HG03521 (cell line): ENCODE measurements at regions not wholly inside any gene's neighbourhood (a gene's known extent, or its start where the extent isn't known, plus 50 kb on each side); places are given as distances from the start of the nearest gene placed in this dataset.
"Not testable (repeated sequence)": the region's sequence is repeated elsewhere in the genome, so short reads cannot be mapped to it uniquely, and the experiment has no call there.

Source experiments
- ATAC-seq: cut with Tn5 transposase; IDR thresholded peaks from one replicate; pipeline ENCODE4 v1.9.1; 2021; ENCODE audit warnings: mild to moderate bottlenecking, moderate library complexity; ENCODE audit not compliant: unreplicated experiment

DNA sequence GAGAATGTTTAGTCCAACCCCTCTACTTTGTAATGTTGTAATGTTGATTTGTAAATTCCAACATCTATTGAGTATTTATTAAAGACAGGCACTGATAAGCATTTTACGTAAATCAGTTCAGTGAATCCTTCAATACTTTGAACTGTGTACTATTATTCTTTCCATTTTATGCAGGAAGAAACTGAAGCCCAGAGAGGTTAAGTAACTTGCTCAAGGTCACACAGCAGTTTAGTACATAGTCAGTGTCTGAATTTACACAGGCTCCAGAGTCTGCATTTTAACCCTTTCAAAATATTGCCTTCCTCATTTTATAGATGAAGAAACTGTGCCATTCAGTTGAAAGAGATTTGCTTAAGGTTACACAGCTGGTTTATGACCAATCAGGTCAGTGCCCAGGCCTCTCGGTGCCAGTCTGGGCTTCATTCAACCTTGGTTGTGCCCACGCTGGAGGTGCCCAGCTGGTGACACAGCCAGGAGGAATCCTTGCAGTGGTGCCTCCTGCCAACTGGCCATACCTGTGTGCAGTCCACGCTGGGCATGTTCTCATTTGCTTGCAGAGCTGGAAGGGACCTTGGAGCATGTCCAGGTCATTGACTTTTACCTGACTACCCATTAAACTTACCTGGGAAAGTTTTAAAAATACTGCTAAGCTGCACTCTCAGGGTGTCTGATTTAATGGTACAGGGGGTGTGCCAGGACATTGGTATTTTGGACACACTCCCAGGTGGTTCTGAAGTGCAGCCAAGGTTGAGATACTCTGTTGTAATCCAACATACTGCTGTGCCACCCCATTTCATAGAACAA lies 74.3 kb upstream of the CYRIA start:
- ATAC-seq, result no peak

DNA sequence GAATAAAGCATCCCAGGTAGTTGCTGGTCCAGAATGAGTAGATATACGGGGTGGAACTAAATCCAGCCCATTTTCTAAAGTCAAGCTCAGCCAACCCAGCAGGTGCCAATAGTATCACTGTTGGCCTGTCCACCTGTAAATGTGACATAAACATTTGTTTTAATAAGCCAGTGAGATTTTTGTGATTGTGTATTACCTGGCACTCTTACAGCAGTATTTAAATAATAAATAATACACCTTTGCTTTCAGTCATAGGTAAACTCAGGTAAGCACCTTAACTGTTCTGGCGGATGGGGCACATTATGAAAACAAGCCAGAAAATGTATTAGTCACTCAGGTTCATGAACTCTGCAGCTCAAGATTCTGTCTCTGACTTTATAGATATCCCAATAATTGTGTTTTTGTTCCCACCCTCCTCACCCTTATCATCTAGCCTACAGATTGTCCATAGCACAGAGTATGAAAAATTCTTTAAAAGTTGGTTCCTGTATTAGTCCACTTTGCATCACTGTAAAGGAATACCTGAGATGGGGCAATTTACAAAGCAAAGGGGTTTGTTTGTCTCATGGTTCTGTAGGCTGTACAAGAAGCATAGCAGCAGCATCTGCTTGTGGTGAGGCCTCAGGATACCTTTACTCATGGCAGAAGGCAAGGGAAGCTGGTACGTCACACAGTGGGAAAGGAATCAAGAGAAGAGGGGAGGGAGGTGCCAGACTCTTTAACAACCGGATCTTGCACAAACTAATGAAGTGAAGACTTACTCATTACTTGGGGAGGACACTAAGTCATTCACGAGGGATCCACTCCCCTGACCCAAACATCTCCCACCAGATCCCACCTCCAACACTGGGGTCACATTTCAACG lies 73.0 kb upstream of the CYRIA start:
- ATAC-seq, result no peak

DNA sequence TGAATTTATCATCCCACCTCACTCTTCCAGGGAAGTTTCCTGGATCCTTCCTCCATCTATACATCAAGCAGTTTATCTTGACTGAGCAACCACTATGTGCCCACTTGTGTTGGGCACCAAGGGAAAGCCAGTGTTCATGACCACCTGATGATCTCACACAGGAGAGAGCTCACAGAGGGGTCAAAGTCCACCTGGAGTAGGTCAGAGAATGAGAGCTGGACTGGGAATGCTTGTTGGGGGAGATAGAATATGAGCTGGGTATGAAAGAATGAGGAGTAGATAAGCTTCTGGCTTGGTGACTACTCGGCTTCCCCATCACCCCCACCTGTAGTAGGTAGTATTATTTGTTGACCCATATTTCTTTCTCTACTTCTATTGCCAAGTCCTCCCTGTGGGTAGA lies 72.2 kb upstream of the CYRIA start:
- no peak for ATAC-seq

DNA sequence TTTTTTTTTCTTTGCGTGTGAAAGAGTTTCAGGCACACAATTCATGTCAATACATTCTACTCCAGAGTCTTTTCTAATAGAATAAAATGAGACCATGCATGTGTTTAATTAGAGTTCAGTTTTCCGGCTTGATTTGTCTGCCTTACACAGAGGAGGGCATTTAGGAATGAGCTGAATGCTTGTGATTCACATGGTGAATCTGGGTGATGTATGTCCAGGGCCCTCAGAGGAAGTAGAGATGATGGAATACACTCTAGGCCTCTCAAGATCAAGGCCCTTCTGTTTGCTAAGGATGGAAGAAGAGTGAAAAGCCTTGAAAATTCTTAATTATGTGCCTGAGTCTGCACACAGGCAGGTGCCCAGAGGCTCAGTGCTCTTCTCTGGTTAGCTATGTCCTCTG lies 71.0 kb upstream of the CYRIA start:
- no peak for ATAC-seq

DNA sequence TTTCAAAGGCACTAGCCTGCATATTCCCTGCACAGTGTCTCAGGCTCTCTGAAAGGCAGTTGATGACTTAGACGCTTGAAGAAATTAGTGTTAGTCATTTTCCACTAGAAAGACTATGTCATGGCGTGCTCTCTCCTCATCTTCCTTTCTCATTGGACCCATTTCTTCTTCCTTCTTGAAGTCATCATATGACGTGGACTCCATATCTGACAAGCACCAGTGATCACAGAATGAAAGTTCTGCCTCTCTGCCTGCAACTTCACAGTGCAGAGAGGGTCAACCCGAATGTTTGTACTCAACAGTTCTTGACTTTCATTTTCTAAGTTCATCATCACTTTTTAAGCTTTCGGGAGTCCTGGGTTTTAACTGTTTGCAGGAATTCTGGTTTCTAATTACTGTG lies 63.7 kb upstream of the CYRIA start:
- ATAC-seq, result no peak

DNA sequence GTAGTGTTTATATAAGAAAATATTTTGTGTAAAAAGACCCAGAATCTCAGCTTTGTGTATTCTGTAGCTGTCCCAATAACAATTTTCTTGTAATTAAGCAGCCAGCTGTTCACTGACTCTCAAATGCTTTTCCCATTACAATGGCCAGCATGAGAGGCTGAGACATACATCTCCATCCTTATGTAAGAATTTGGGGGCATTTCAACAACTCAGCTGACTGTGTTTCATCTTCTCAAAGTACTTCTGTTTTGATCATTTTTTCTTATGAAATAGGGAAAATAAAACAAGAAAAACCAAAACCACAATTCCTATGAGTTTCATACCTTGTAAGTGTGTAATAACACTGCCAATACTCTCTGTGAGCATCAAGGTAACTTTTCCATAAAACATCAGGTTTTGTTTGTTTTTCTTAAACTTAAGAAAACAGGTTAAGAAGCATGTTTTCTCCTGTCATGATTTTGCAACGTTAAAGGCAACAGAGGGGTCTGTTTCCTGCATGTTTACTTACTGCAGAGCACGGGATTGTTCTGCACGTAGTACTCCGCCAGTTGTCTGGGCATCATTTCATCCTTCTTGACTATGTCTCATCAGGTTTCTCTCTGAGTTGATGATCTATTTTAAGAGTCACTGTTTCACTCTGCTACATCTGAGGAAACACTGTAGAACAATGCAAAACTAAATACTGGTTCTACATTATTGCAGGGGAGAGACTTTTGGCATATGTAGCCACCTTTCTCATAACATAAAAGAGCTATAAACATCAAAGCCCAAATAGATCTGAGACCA lies 62.9 kb upstream of the CYRIA start:
- ATAC-seq, result peak; percentile 49

DNA sequence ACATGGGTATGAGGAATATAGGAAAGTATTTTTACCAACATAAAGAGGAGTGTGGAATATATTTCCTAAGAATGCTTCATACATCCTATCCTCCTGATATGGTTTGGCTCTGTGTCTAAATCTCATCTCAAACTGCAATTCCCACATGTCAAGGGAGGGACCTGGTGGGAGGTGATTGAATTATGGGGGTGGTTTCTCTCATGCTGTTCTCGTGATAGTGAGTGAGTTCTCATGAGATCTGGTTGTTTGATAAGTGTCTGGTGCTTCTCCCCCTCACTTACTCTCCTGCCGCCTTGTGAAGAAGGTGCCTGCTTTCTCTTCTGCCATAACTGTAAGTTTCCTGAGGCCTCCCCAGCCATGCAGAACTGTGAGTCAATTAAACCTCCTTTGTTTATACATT lies 62.2 kb upstream of the CYRIA start:
- ATAC-seq, result not testable (repeated sequence)

DNA sequence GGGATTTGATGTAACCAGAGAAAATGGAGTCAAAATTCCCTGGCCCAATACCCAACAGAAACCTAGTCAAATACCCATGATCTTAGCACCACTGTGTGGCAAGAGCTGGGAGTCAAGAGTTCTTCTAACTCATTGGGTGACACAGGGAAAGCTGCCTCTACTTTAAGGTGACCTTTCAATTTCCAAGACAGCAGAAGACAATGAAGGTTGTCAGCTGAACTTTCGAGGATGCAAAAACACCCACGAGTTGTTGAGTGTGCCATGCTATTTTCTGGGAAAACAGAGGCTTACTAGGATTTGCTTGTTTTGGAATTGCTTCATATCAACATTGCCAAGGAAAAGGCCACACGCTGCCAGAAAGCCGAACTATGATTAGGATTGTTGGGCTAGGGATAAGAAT lies 61.6 kb upstream of the CYRIA start:
- ATAC-seq, result no peak

DNA sequence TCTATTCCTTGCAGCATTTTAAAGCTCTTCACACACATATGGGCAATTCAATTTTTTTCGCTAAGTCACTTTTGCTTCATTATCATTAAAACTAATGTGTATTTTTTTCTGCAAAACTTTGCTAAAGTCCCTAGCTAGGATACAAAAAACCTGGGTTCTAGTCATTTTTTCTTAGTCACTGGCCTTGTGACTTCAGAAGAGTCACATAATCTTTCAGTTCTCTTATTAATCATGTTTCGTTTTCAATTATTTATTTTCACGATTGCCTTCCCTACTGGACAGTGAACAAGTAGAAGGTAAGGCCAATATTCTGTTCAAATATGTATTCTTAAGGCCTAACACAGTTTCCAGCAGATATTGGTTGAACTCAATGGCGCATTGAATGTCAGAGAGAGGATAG lies 60.9 kb upstream of the CYRIA start:
- ATAC-seq, result no peak

DNA sequence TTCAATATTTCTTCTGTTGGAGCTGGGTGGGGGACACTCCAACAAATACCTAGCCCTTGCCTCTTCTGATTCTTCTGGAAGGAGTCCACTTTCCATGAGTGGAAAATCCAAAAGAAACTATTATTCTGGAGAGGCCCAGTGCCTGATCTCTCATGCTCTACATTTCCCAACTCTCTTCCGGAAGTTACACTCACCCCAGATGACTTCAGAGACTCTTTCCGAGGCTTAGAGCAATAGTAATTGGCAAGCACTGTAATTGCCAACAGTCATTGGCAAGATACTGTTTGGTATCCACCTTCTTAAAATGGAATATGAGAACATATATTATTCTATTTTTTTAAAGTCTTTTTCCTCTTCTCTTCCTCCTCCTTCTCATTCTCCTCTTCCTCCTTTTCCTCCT lies 60.5 kb upstream of the CYRIA start:
- ATAC-seq, result no peak

DNA sequence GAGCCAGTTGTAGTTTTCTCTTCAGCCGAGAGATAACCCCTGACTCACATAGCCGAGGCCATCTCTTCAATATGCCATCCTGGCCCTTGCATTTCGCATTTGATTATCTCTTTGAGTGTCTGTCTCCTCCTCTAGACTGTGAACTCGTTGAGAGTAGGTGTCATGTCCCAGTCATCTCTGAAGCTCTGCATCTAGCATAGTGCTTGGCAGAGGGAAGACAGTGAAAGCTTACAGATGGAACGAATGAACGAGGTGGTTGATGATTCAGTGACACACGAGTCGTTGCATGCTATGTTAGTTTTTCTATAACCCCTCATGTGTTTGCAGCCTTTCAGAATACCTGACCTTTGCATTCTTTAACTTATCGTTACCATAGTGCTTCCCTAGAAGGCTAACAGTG lies 59.9 kb upstream of the CYRIA start:
- ATAC-seq, result no peak

DNA sequence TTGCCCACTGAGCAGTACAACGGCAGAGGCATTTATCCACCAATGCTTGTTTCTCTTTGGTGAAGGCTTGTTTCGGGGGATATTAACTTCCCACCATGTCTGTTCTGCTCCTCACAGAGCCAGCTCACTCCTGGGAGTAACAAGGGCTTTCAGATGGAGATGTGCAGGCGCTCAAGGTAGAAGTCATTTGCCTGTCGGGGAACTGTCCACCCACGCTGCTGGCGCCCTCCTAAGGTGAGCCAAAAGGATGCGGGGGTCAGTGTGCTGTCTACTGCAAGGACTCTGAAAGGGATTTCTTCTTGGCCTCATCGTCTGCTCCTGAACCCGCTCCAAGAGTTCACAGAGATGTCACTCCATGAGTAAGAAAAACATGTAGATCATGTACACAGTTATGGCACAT lies 57.0 kb upstream of the CYRIA start:
- ATAC-seq, result no peak

DNA sequence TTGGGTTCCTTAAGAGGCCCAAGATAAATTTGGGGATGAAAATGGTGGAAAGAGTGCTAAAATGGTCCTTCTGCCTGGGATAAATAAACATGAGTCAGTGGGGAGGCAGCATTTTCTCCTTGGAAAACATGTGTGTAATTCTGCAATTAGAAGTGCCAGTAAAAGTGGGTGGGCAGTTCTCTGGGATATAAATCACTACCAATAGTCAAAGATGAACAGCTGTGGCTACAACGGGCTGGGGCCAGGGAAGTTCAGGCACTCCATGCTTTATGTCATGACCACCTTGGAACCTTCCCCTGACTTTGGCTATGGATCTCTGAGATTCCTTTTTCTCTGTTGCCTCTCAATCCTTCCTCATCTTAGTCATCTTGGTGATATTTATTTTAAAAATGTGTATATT lies 56.5 kb upstream of the CYRIA start:
- no peak for ATAC-seq

DNA sequence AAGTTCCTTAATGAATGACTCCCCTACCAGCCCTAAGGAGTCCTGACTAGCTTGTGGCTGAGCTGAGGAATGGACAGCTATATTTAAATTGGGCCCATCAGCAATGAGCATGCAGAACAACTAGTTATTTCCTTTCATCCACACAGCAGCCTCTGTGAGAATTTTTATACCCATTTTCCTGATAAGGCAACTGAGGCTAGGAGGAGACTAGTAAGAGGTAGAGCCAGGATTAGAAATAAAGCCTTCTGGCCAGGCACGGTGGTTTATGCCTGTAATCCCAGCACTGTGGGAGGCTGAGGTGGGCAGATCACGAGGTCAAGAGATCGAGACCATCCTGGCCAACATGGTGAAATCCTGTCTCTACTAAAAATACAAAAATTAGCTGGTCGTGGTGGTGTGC lies 55.9 kb upstream of the CYRIA start:
- ATAC-seq, result not testable (repeated sequence)

DNA sequence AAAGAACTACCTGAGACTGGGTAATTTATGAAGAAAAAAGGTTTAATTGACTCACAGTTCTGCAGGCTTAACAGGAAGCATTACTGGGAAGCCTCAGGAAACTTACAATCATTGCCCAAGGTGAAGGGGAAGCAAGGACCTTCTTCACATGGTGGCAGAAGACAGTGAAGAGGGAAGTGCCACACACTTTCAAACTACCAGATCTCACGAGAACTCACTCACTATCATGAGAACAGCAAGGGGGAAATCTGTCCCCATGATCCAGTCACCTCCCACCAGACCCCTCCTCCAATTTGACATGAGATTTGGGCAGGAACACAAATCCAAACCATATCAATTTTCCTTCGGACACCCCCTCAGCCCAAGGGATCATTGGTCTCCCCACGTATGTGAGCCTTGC lies 55.1 kb upstream of the CYRIA start:
- ATAC-seq, result not testable (repeated sequence)

DNA sequence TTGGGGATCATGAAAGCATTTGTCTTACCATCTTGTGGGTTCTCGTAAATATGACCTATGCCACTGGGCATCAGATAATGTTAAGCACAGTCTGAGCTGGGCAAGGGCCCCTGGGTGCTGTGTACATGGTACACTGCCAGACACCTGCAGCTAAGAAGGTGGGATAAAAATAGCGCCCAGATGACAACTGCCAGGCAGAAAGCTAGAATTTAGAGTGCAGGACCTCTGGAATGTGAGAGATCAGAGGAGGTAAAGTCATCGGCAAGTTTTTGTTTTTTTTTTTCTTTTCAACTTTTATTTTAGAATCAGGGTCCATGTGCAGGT lies 53.8 kb upstream of the CYRIA start:
- ATAC-seq, result no peak

DNA sequence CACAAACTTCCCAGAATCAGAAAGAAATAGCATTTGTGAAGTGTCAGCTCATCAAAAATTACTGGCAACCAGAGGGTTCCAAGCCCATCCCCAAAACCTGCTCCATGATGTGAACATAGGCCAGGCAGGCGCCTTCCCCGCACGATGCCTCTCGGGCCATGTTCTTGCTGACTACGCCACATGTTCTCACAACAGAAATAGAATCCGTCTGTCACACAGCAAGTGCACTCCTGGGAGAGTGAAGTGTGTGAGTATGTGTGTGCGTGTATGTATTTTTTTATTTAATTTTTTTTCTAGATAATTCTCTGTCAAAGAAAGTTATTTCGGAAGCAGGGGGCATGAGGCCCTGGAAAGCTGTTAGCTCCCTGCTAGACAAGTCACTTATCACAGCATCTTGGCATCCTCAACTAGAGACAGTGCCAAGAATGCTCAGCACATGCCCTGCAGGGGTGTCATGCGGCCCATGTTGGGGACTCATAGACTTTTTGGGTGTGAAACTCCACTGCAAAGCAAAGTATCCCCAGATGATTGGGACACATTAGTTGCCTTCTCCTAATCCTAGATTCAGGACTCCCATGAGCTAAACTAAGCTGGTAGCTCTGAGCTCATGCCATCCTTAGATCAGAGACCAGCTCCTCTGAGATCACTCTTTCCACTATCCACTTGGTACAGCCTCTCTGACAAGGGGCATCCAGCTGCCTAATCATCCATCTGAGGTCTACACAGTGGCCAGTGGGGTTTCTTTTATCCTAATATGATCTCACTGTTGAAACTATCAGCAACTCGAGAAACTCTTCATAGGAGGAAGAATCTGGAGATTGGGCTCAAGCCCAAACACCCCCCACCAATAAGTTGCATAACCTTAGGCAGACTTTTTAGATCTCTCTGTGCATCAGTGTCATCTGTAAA lies 53.2 kb upstream of the CYRIA start:
- ATAC-seq, result no peak

DNA sequence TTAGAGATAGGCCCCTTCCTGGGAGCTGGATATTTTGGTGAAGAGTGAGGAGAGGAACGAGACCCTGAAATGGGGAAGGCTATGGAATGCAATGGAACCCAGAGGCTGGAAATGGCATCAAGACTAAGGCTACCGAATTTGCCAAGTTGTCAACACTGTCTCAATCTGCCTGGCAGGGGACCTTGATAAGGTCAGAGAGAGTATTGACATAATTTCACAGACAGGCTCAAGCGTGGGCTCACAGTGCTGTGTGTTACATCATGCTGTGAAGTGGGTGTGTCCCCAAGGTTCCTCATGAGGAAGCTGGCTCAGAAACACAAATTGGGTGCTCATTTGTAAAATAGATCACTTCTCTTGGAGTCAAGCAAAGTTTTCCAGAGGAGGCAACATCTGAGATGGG lies 51.8 kb upstream of the CYRIA start:
- ATAC-seq, result no peak

DNA sequence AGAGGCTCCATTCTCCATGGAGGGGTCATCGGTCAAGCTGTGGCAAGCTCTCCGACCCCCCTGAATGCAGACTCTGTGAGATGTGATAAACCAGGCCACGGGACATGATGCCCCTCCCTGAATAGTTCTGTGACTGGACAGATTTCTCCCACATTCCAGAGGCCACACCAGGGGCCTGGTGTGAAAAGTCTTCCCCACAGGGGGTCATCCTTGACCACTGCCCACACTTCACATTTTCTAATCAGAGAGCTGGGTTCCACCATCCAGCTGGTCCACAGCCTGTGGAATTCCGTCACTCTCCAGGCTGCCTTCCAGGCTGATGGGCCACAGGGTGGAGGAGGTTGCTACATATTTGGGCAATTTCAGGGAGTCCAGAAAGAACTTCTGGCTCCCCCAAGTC lies 51.3 kb upstream of the CYRIA start:
- no peak for ATAC-seq

DNA sequence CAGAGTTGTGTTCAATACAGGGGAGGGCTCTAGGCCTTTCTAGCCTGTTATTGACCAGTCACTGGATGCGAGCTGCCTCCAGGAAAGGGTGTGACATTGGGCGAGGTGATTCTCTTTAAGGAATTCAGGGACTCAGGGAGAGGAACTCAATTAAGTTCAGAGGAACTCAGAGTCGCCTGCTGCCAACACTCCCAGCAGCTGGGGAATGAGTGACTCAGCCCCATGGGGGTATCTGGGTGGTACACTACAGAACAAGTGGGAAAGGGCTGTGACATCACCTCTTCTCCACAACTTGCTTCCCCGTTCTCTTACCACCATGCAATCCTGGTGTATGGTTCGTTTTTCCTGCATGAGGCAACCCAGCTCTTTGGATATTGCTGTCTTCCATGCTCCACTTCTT lies 50.4 kb upstream of the CYRIA start:
- ATAC-seq, result no peak
